ENCODE measurements at regions not wholly inside any gene's neighbourhood (a gene's known extent, or its start where the extent isn't known, plus 50 kb on each side); places are given as distances from the start of the nearest gene placed in this dataset.

GRCh38 chr16:59039066-59039720, 305.1 kb upstream of the GOT2 start:
- TF ChIP-seq CTCF (IDR thresholded peaks at IDR 0.05) = no peak
- TF ChIP-seq POLR2A (IDR thresholded peaks at IDR 0.05) = no peak
